HUES64 (cell line): ENCODE measurements at regions not wholly inside any gene's neighbourhood (a gene's known extent, or its start where the extent isn't known, plus 50 kb on each side); places are given as distances from the start of the nearest gene placed in this dataset.
"Not testable (repeated sequence)": the region's sequence is repeated elsewhere in the genome, so short reads cannot be mapped to it uniquely, and the experiment has no call there.

ENCODE experiments used
- H3K27ac ChIP-seq: 2 replicates; pipeline ENCODE4 v1.7.0; 2013; ENCODE audit warnings: low read depth, low read length, inconsistent platforms
- H3K27me3 ChIP-seq: 2 replicates; pipeline ENCODE4 v1.6.1; 2013; ENCODE audit warnings: mild to moderate bottlenecking, low read length; ENCODE audit not compliant: insufficient read depth
- H3K36me3 ChIP-seq: 2 replicates; pipeline ENCODE4 v1.6.1; 2013; ENCODE audit warnings: mild to moderate bottlenecking, low read length; ENCODE audit not compliant: insufficient read depth
- H3K4me1 ChIP-seq: 2 replicates; pipeline ENCODE4 v1.6.1; 2013; ENCODE audit warnings: mild to moderate bottlenecking, low read length, moderate library complexity; ENCODE audit not compliant: insufficient read depth
- H3K4me3 ChIP-seq: 2 replicates; pipeline ENCODE4 v1.5.1; 2013; ENCODE audit warnings: mild to moderate bottlenecking, low read length, moderate library complexity
- H3K9ac ChIP-seq: 2 replicates; pipeline ENCODE4 v1.6.1; 2013; ENCODE audit warnings: mild to moderate bottlenecking, low read depth, low read length
- H3K9me3 ChIP-seq: 2 replicates; pipeline ENCODE4 v1.6.1; 2013; ENCODE audit warnings: low read depth, low read length; ENCODE audit not compliant: insufficient read depth
- WGBS: fragments of 150-250, 120-280 bp; methylation state at CpG from one replicate; pipeline ENCODE4 v1.1.7; 2013; ENCODE audit warnings: missing lambda C conversion rate; 5-methylcytosine and 5-hydroxymethylcytosine counted together

- H3K4me3 ChIP-seq: no peak overlapping the region
- H3K9ac ChIP-seq: no peak overlapping the region
- no peaks in the 10 kb centered on the region for H3K27me3 ChIP-seq
- H3K9me3 ChIP-seq: no peaks in the 10 kb centered on the region
- no peak overlapping the region for H3K27ac ChIP-seq
- no peaks in the 10 kb centered on the region for H3K4me1 ChIP-seq
- 93% methylated on average over 1 of the region's 1 CpG for WGBS
- no peaks in the 10 kb centered on the region for H3K36me3 ChIP-seq
These were observed 233.5 kb downstream of the TMEM26 start for GRCh38 chr10:61219696-61220095.

- no peak overlapping the region for H3K9ac ChIP-seq
- no peaks in the 10 kb centered on the region for H3K9me3 ChIP-seq
- no peaks in the 10 kb centered on the region for H3K4me1 ChIP-seq
- no peak overlapping the region for H3K27ac ChIP-seq
- no peaks in the 10 kb centered on the region for H3K27me3 ChIP-seq
- no peak overlapping the region for H3K4me3 ChIP-seq
- no peaks in the 10 kb centered on the region for H3K36me3 ChIP-seq
- WGBS: 100% methylated on average over 1 of the region's 3 CpGs
These were observed 235.2 kb downstream of the TMEM26 start for GRCh38 chr10:61217851-61218565.

GRCh38 chr10:61215246-61215645, 237.9 kb downstream of the TMEM26 start:
- WGBS: 100% methylated on average over 1 of the region's 1 CpG
- Histone ChIP-seq H3K4me1 (no peaks in the 10 kb centered on the region), H3K9me3 (no peaks in the 10 kb centered on the region), H3K27ac (no peak overlapping the region), H3K36me3 (no peaks in the 10 kb centered on the region), H3K9ac (no peak overlapping the region), H3K4me3 (no peak overlapping the region), H3K27me3 (no peaks in the 10 kb centered on the region)

GRCh38 chr10:61211468-61211867, 241.7 kb downstream of the TMEM26 start:
- 92% methylated on average over 2 of the region's 2 CpGs for WGBS

GRCh38 chr10:61197057-61197456, 253.1 kb upstream of the RHOBTB1 start:
- no peak overlapping the region for H3K4me3 ChIP-seq
- no peak overlapping the region for H3K27ac ChIP-seq
- H3K4me1 ChIP-seq: no peaks in the 10 kb centered on the region

More at GRCh38 chr10:61211468-61211867, 241.7 kb downstream of the TMEM26 start:
- Histone ChIP-seq H3K27ac (no peak overlapping the region), H3K36me3 (no peaks in the 10 kb centered on the region), H3K9me3 (no peaks in the 10 kb centered on the region), H3K4me1 (no peaks in the 10 kb centered on the region), H3K4me3 (no peak overlapping the region), H3K9ac (no peak overlapping the region), H3K27me3 (no peaks in the 10 kb centered on the region)

GRCh38 chr10:61195211-61195610, 251.2 kb upstream of the RHOBTB1 start:
- no peak overlapping the region for H3K4me3 ChIP-seq
- no peaks in the 10 kb centered on the region for H3K36me3 ChIP-seq
- H3K9me3 ChIP-seq: 0 out of 2 replicates have a peak, but pooled peaks cover 6% of the 10 kb centered on the region
- no peak overlapping the region for H3K9ac ChIP-seq
- no peaks in the 10 kb centered on the region for H3K4me1 ChIP-seq
- H3K27ac ChIP-seq: no peak overlapping the region
- H3K27me3 ChIP-seq: no peaks in the 10 kb centered on the region

More at GRCh38 chr10:61197057-61197456, 253.1 kb upstream of the RHOBTB1 start:
- Histone ChIP-seq H3K9me3 (0 out of 2 replicates have a peak, but pooled peaks cover 3% of the 10 kb centered on the region), H3K36me3 (no peaks in the 10 kb centered on the region), H3K9ac (no peak overlapping the region), H3K27me3 (no peaks in the 10 kb centered on the region)
- 92% methylated on average over 1 of the region's 1 CpG for WGBS

- H3K27me3 ChIP-seq, H3K9ac ChIP-seq, H3K36me3 ChIP-seq, H3K27ac ChIP-seq, H3K4me3 ChIP-seq, H3K4me1 ChIP-seq, H3K9me3 ChIP-seq: not testable (repeated sequence)
- WGBS: 93% methylated on average over 2 of the region's 2 CpGs
These were observed 248.6 kb upstream of the RHOBTB1 start for GRCh38 chr10:61192589-61192988.

GRCh38 chr10:61192042-61192441, 248.1 kb upstream of the RHOBTB1 start:
- Histone ChIP-seq H3K9me3 (0 out of 2 replicates have a peak, but pooled peaks cover 6% of the 10 kb centered on the region), H3K27ac (no peak overlapping the region), H3K27me3 (no peaks in the 10 kb centered on the region), H3K9ac (no peak overlapping the region), H3K4me3 (no peak overlapping the region), H3K36me3 (no peaks in the 10 kb centered on the region), H3K4me1 (no peaks in the 10 kb centered on the region)
- WGBS: 96% methylated on average over 3 of the region's 3 CpGs

- no peak overlapping the region for H3K4me3 ChIP-seq
These were observed 245.9 kb upstream of the RHOBTB1 start for GRCh38 chr10:61189912-61190311.

GRCh38 chr10:61188691-61189090, 244.7 kb upstream of the RHOBTB1 start:
- H3K36me3 ChIP-seq: no peaks in the 10 kb centered on the region
- H3K27ac ChIP-seq: no peak overlapping the region
- H3K9ac ChIP-seq: no peak overlapping the region
- no peak overlapping the region for H3K4me3 ChIP-seq
- H3K4me1 ChIP-seq: no peaks in the 10 kb centered on the region
- H3K27me3 ChIP-seq: no peaks in the 10 kb centered on the region
- 0 out of 2 replicates have a peak, but pooled peaks cover 6% of the 10 kb centered on the region for H3K9me3 ChIP-seq

More at GRCh38 chr10:61189912-61190311, 245.9 kb upstream of the RHOBTB1 start:
- H3K27ac ChIP-seq: no peak overlapping the region
- H3K36me3 ChIP-seq: no peaks in the 10 kb centered on the region
- H3K4me1 ChIP-seq: no peaks in the 10 kb centered on the region
- 0 out of 2 replicates have a peak, but pooled peaks cover 6% of the 10 kb centered on the region for H3K9me3 ChIP-seq
- 100% methylated on average over 1 of the region's 2 CpGs for WGBS
- no peaks in the 10 kb centered on the region for H3K27me3 ChIP-seq
- H3K9ac ChIP-seq: no peak overlapping the region

- H3K36me3 ChIP-seq: no peaks in the 10 kb centered on the region
- H3K9me3 ChIP-seq: 0 out of 2 replicates have a peak, but pooled peaks cover 6% of the 10 kb centered on the region
- no peak overlapping the region for H3K4me3 ChIP-seq
- H3K4me1 ChIP-seq: no peaks in the 10 kb centered on the region
- H3K27me3 ChIP-seq: no peaks in the 10 kb centered on the region
- H3K9ac ChIP-seq: no peak overlapping the region
- no peak overlapping the region for H3K27ac ChIP-seq
These were observed 244.1 kb upstream of the RHOBTB1 start for GRCh38 chr10:61188101-61188500.

- no peaks in the 10 kb centered on the region for H3K36me3 ChIP-seq
- WGBS: 83% methylated on average over 1 of the region's 1 CpG
- no peaks in the 10 kb centered on the region for H3K4me1 ChIP-seq
- H3K9me3 ChIP-seq: 0 out of 2 replicates have a peak, but pooled peaks cover 3% of the 10 kb centered on the region
- H3K9ac ChIP-seq: no peak overlapping the region
- no peak overlapping the region for H3K4me3 ChIP-seq
- no peaks in the 10 kb centered on the region for H3K27me3 ChIP-seq
- no peak overlapping the region for H3K27ac ChIP-seq
These were observed 243.6 kb upstream of the RHOBTB1 start for GRCh38 chr10:61187601-61188000.
